ENCODE measurements at regions not wholly inside any gene's neighbourhood (a gene's known extent, or its start where the extent isn't known, plus 50 kb on each side); places are given as distances from the start of the nearest gene placed in this dataset.
"Not testable (repeated sequence)": the region's sequence is repeated elsewhere in the genome, so short reads cannot be mapped to it uniquely, and the experiment has no call there.

DNA sequence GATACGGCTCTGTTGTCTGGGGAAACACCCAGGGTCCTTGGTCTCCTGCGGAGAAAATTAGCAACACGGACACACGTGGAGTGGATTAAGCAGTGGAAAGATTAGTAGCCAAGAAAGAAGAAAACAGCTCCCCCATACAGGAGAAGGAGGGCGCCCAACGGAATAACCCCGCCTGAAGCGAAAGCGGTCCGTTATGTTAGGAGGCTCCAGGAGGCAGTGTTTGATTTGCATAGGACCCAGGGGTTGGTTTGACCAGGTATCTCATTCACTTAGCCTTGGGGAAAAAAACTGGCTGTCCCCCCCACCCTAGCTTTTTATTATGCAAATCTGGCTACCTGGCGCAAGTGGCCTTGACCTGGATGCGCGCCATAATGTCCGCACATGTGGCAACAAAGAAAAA, 170.1 kb upstream of the KYNU start:
- no peaks in the 10 kb centered on the region for H3K4me1 ChIP-seq (ENCODE audit: control insufficient read depth in 4 of 4, insufficient read depth in 4 of 4, low read length in 3 of 4)
- 96% methylated on average over 14 of the region's 14 CpGs for WGBS

DNA sequence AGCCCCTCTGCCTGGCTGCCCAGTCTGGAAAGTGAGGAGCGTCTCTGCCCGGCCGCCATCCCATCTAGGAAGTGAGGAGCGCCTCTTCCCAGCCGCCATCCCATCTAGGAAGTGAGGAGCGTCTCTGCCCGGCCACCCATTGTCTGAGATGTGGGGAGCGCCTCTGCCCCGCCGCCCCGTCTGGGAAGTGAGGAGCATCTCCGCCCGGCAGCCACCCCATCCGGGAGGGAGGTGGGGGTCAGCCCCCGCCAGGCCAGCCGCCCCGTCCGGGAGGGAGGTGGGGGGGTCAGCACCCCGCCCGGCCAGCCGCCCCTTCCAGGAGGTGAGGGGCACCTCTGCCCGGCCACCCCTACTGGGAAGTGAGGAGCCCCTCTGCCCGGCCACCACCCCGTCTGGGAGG, 175.1 kb upstream of the KYNU start:
- H3K36me3 ChIP-seq (ENCODE audit: control insufficient read depth in 4 of 4, insufficient read depth in 3 of 4, low read depth in 1 of 4, low read length in 3 of 4); H3K4me3 ChIP-seq (ENCODE audit: low read depth in 1 of 3, low read length in 3 of 3); H3K27me3 ChIP-seq (ENCODE audit: control insufficient read depth in 4 of 4, insufficient read depth in 4 of 4, low read length in 3 of 4); H3K4me1 ChIP-seq (ENCODE audit: control insufficient read depth in 4 of 4, insufficient read depth in 4 of 4, low read length in 3 of 4); H3K9ac ChIP-seq (ENCODE audit: low read depth in 1 of 2, low read length in 2 of 2); DNase-seq (ENCODE audit: low spot score); H3K9me3 ChIP-seq (ENCODE audit: control insufficient read depth in 4 of 4, low read length in 3 of 4); H3K27ac ChIP-seq (ENCODE audit: low read depth in 1 of 2, low read length in 2 of 2): not testable (repeated sequence)
- 92% methylated on average over 19 of the region's 24 CpGs for WGBS

More for the DNA sequence above, 170.1 kb upstream of the KYNU start:
- H3K9ac ChIP-seq (ENCODE audit: low read depth in 1 of 2, low read length in 2 of 2), result no peak overlapping the region
- H3K27ac ChIP-seq (ENCODE audit: low read depth in 1 of 2, low read length in 2 of 2), result no peak overlapping the region
- TF ChIP-seq SP1 (IDR thresholded peaks at IDR 0.05) (no peak), TAF1 (conservative IDR thresholded peaks at IDR 0.05) (no peak), FOXA1 (IDR thresholded peaks at IDR 0.05) (no peak), HNF4A (conservative IDR thresholded peaks at IDR 0.05) (no peak), JUND (IDR thresholded peaks at IDR 0.05) (no peak), NR2F2 (IDR thresholded peaks at IDR 0.05) (no peak)
- TF ChIP-seq, protein P1, sequence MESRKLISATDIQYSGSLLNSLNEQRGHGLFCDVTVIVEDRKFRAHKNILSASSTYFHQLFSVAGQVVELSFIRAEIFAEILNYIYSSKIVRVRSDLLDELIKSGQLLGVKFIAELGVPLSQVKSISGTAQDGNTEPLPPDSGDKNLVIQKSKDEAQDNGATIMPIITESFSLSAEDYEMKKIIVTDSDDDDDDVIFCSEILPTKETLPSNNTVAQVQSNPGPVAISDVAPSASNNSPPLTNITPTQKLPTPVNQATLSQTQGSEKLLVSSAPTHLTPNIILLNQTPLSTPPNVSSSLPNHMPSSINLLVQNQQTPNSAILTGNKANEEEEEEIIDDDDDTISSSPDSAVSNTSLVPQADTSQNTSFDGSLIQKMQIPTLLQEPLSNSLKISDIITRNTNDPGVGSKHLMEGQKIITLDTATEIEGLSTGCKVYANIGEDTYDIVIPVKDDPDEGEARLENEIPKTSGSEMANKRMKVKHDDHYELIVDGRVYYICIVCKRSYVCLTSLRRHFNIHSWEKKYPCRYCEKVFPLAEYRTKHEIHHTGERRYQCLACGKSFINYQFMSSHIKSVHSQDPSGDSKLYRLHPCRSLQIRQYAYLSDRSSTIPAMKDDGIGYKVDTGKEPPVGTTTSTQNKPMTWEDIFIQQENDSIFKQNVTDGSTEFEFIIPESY (IDR thresholded peaks at IDR 0.05), result no peak
- no peak overlapping the region for H3K4me3 ChIP-seq (ENCODE audit: low read depth in 1 of 3, low read length in 3 of 3)
- H3K9me3 ChIP-seq (ENCODE audit: control insufficient read depth in 4 of 4, low read length in 3 of 4), result no peaks in the 10 kb centered on the region
- H3K36me3 ChIP-seq (ENCODE audit: control insufficient read depth in 4 of 4, insufficient read depth in 3 of 4, low read depth in 1 of 4, low read length in 3 of 4), result no peaks in the 10 kb centered on the region
- no peak for DNase-seq (ENCODE audit: low spot score)
- H3K27me3 ChIP-seq (ENCODE audit: control insufficient read depth in 4 of 4, insufficient read depth in 4 of 4, low read length in 3 of 4), result no peaks in the 10 kb centered on the region

DNA sequence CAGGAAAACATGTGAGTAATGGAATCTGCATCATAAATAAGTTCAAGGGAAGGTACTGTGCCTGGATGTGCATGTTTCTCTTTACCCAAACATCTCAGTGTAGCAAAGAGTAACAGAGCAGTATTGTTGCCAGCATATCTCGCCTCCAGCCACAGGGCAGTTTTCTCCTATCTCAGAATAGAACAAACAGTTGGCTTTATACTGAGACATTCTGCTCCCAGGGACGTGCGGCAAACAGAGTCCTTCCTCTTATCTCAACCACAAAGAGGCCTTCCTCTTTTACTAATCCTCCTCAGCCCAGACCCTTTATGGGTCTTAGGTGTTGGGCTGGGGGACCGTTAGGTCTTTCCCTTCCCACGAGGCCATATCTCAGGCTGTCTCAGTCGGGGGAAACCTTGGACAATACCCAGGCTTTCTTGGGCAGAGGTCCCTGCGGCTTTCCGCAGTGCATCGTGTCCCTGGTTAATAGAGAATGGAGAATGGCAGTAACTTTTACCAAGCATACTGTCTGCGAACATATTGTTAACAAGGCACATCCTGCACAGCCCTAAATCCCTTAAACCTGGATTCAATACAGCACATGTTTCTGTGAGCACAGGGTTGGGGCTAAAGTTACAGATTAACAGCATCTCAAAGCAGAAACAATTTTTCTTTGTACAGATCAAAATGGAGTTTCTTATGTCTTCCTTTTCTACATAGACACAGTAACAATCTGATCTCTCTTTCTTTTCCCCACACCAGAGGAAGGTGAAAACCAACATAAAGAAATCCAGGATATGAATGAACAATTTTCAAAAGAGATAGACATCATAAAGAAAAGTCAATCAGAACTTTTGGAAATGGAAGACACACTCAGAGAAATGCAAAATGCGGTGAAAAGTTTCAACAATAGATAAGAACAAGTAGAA, 181.9 kb upstream of the KYNU start:
- H3K4me3 ChIP-seq (ENCODE audit: low read depth in 1 of 3, low read length in 3 of 3); H3K9me3 ChIP-seq (ENCODE audit: control insufficient read depth in 4 of 4, low read length in 3 of 4); DNase-seq (ENCODE audit: low spot score); H3K4me1 ChIP-seq (ENCODE audit: control insufficient read depth in 4 of 4, insufficient read depth in 4 of 4, low read length in 3 of 4); H3K27me3 ChIP-seq (ENCODE audit: control insufficient read depth in 4 of 4, insufficient read depth in 4 of 4, low read length in 3 of 4); H3K36me3 ChIP-seq (ENCODE audit: control insufficient read depth in 4 of 4, insufficient read depth in 3 of 4, low read depth in 1 of 4, low read length in 3 of 4); H3K27ac ChIP-seq (ENCODE audit: low read depth in 1 of 2, low read length in 2 of 2); H3K9ac ChIP-seq (ENCODE audit: low read depth in 1 of 2, low read length in 2 of 2): not testable (repeated sequence)
- WGBS, result 62% methylated on average over 11 of the region's 11 CpGs

DNA sequence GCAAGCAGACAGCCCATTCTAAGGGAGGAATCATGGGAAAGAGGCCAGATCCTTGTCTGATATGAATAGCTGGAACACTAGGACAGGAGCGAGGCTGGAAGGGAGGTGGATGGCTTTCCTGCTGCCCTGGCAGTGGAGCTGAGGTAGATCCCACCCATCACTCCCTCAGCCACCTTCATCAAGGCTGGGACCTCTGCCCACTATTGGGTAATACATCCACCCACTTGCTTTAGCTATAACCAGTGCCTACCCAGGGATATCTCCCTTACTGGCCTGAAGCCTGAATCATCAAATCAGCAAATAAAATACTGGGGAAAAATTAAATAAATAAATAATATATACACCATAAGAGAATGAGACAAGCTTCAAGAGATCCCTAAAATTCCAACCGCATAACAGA, 183.2 kb upstream of the KYNU start:
- TF ChIP-seq TAF1 (conservative IDR thresholded peaks at IDR 0.05) (no peak), SP1 (IDR thresholded peaks at IDR 0.05) (no peak), RXRA (IDR thresholded peaks at IDR 0.05) (no peak), EGR1 (IDR thresholded peaks at IDR 0.05; ENCODE audit: low read depth in 2 of 2) (no peak)
- TF ChIP-seq, protein P2, sequence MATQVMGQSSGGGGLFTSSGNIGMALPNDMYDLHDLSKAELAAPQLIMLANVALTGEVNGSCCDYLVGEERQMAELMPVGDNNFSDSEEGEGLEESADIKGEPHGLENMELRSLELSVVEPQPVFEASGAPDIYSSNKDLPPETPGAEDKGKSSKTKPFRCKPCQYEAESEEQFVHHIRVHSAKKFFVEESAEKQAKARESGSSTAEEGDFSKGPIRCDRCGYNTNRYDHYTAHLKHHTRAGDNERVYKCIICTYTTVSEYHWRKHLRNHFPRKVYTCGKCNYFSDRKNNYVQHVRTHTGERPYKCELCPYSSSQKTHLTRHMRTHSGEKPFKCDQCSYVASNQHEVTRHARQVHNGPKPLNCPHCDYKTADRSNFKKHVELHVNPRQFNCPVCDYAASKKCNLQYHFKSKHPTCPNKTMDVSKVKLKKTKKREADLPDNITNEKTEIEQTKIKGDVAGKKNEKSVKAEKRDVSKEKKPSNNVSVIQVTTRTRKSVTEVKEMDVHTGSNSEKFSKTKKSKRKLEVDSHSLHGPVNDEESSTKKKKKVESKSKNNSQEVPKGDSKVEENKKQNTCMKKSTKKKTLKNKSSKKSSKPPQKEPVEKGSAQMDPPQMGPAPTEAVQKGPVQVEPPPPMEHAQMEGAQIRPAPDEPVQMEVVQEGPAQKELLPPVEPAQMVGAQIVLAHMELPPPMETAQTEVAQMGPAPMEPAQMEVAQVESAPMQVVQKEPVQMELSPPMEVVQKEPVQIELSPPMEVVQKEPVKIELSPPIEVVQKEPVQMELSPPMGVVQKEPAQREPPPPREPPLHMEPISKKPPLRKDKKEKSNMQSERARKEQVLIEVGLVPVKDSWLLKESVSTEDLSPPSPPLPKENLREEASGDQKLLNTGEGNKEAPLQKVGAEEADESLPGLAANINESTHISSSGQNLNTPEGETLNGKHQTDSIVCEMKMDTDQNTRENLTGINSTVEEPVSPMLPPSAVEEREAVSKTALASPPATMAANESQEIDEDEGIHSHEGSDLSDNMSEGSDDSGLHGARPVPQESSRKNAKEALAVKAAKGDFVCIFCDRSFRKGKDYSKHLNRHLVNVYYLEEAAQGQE (IDR thresholded peaks at IDR 0.05), result no peak
- Histone ChIP-seq H3K9ac (ENCODE audit: low read depth in 1 of 2, low read length in 2 of 2) (no peak overlapping the region), H3K27ac (ENCODE audit: low read depth in 1 of 2, low read length in 2 of 2) (no peak overlapping the region), H3K36me3 (ENCODE audit: control insufficient read depth in 4 of 4, insufficient read depth in 3 of 4, low read depth in 1 of 4, low read length in 3 of 4) (no peaks in the 10 kb centered on the region), H3K9me3 (ENCODE audit: control insufficient read depth in 4 of 4, low read length in 3 of 4) (no peaks in the 10 kb centered on the region), H3K4me3 (ENCODE audit: low read depth in 1 of 3, low read length in 3 of 3) (no peak overlapping the region), H3K27me3 (ENCODE audit: control insufficient read depth in 4 of 4, insufficient read depth in 4 of 4, low read length in 3 of 4) (no peaks in the 10 kb centered on the region), H3K4me1 (ENCODE audit: control insufficient read depth in 4 of 4, insufficient read depth in 4 of 4, low read length in 3 of 4) (peaks cover 0 to under 1% (median 0%) of the 10 kb centered on the region in 4 donors)
- DNase-seq (ENCODE audit: low spot score), result no peak
- WGBS, result 93% methylated on average over 2 of the region's 2 CpGs
